NAMALWA (cell line): ENCODE measurements at regions not wholly inside any gene's neighbourhood (a gene's known extent, or its start where the extent isn't known, plus 50 kb on each side); places are given as distances from the start of the nearest gene placed in this dataset.

ENCODE experiments used
- DNase-seq: peaks from one replicate; pipeline ENCODE4 v3.0.0-alpha.2; 2015; ENCODE audit warnings: low spot score

DNA sequence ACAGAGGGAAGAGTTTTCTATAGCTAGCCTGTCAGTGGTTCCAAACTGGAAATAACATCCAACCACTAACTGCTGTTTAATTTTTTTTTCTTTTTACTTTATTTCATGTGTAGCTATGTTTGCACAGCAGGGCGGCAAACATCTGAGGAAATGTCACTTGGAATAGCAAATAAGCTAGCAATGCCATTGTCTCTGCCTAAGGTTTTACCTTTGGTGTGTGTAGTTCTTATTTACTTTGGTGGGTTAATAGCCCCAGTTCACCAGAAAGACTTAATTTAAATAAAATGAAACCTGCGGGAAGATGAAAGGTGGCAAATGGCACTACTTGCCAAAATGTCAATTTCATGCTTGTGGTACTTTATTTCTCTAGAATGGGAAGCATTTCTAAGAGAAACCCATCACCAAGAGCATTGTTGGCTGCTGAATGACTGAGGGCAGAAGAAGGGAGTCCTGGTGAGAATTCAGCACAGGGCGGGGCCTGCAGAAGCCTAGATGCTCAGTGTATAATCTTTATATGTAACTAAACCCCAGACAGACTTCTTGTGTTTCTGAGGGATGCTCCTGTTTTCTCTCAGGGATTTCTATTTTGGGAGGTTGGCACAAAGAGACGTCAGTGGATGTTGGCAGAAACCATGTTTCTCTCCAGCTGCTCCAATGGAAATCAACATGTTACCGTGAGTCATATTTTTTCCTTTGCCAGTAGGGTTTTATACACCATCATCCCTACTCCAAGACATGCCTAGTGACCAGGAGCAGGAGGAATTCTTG lies 300.4 kb upstream of the NT5C1B start:
- DNase-seq: no peak

DNA sequence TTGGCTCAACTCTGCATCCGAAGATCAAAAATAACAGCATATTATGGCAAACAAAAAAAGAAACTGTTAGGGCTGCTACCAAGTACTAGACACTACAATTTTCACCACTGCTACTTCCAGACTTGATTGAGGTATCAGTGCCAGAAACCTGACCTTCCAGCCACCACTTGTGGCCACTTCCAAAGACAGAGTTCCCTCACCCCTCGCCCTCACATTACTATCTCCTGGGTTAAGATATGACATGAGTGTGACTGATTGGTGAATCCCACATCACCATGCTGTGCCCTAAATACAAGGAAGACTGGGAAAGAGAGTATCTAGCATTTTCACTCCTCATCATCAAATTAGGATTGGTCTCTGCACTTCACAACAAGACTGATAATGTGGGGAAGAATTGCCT lies 296.1 kb upstream of the NT5C1B start:
- no peak for DNase-seq

DNA sequence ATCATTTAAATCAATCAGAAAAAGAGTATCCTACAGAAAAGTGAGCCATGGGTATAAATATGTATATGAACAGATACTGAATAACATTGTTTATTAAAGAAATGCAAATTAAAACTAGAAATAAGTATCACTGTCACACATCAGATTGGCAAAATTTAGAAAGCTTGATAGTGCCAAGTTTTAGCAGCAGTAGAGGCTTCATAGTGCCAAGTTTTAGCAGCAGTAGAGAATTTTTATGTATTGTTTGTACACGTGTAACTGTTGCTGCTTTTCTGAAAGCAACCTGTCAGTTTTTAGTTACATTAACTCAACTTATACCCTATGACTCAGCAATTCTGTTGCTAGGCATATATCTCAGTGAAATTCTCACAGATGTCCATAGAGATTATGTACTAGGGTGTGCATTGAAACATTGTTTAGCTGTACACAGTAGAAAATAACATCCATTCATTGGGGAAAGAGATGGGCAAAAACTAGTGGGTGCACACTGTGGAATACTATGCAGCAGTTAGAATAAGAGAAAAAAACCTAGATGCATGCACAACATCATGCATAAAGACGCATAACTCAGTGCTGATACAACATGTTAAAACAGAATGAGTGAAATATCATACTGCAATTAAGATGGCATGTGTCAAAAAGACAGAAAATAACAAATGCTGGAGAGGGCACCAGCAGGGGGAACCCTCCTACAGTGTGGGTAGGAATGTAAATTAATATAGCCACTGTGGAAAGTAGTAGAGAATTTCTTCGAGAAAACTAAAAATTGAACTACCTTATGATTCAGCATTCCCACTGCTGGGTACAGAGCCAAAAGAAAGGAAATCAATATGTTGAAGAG lies 294.5 kb upstream of the NT5C1B start:
- DNase-seq: peak; percentile 24

DNA sequence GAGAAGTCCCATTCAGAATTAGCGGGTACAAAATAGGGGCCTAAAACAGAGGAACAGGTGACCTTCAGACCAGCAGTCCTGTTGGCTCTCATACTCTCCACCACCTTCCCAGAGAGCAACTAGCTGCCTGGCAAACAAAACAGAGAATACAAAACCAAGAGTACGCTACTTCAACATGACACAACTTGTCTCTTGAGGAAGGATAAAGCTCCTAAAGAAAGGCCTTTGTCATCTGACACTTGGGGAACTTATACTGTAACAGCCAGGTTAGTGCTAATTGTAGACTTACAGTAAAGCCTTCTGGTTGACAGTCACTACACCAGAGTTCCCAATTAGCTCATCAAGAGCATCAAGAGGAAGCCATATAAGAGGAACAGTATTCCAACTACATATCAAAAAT lies 282.1 kb upstream of the NT5C1B start:
- no peak for DNase-seq

DNA sequence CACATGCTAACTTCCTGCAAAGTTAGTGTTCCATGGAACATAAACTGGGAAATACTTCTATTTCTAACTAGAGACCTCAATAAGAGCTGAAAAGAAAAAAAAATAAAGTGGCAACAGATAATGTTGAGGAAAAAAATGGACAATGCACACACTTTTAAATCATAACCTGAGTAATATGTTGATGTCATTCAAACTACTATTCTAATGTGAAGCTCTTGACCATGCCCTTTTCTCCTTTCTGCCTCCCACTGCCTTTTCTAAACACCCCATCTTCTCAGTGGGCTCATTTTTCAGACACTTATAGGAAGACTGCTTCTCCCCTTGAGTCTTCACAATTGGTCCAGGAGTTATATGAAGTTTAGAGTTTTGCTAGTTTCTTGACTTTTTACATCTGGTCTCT lies 280.9 kb upstream of the NT5C1B start:
- no peak for DNase-seq

DNA sequence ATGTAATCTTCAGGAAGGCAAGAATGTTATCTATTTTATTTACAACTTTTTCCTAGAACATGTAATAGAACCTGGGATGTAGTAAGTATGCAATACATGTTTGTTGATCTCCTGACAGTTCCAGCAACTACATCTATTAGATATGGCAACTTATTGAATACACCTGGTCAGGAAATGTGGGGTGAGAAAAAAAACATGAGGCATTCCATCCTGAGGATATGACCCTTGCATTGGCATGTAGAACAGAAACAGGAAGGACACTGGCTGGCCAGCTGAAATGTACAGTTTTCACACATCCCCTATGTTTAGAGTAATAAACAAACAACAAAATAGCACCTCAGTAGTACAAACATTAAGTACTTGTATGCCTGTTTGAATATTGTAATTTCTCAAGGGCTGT lies 272.6 kb upstream of the NT5C1B start:
- no peak for DNase-seq

DNA sequence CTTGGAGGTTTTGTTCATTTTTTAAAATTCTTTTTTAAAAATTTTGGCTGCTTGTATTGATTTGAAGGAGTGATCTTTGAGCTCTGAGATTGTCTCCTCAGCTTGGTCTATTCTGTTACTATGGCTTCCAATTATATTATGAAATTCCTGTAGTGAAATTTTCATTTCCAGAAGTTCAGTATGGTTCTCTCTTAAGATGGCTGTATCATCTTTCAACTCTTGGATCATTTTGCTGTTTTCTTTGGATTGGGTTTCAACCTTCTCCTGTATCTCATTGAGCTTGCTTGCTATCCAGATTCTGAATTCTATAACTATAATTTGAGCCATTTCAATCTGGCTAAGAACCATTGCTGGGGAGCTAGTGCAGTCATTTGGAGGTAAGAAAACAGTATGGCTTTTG lies 270.8 kb upstream of the NT5C1B start:
- DNase-seq: no peak

DNA sequence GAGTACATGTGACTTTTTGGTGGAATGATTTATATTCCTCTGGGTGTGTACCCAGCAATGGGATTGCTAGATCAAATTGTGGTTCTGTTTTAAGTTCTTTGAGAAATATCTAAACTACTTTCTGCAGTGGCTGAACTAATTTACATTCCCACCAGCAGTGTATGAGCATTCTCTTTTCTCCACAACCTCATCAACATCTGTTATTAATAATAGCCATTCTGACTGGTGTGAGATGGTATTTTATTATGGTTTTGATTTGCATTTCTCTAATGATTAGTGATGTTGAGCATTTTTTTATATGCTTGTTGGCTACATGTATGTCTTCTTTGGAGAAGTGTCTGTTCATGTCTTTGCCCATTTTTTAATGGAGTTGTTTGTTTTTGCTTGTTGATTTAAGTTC lies 267.4 kb upstream of the NT5C1B start:
- no peak for DNase-seq

DNA sequence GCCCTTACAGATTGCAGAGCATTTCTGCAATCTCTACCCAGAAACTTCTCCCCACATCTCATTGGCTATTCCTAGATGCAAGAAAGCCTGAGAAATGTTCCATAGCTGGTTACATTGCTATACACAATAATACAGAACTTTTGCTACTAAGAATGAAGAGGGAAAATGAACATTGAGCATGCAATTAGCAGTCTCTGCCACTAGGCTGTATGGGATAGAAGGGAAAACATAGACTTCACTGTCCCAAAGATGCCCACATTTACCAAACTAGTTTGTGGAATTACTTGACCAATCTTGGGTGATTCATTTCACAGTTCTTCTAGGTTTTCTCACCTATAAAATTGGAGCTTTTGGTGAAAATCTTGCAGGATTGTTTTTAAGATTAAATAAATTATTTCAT lies 265.7 kb upstream of the NT5C1B start:
- peak; percentile 10 for DNase-seq

DNA sequence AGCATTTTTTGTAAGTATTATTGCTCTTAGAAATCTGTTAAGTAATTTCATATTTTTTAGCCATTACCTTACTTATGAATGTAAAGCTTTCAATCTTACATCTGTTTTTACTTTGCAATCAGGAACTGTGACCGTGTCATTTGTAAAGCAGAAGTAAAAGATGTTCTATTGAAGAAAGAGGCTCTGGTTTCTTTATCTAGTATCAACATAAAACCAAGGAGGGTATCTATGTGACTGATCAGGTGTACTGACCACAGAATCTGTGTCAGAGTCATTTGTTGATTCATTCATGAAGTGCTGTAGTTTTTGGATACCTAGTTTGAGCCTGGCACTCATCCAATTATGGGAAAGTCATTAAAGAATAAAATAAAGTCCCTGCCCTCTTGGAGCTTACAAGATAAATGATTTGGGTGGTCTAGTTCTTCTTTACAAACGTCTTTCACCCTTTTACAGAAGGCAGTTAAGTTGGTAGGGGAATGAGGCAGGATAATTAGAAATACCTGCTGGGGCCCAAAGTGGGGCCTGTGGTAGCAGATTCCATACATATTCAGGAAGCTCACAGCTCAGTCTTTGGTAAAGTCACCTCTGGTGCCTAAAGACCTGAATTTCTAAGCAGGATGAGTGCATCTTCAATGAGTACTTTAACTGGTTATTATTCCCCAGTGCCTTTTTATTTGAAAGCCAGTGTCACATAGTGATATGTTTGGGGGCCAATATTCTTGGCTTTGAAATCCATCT lies 260.6 kb upstream of the NT5C1B start:
- no peak for DNase-seq

DNA sequence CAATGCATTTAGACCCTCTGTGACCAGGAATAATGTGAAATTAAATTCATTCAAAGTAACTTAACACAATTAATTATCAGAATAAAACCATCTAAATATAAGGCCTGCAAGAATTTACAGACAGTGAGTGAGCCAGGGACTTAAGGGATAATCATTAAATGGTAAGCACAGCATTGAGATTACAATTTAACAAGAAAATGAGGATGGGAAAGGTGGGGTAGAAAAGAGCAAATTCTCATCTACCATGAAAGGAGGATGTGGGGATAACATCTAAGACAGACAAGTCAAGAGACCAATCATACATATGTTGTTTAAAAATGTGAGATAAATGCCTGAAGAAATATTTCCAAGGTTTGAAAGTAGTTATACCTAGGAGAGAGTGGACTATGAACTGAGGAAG lies 259.3 kb upstream of the NT5C1B start:
- DNase-seq: no peak

DNA sequence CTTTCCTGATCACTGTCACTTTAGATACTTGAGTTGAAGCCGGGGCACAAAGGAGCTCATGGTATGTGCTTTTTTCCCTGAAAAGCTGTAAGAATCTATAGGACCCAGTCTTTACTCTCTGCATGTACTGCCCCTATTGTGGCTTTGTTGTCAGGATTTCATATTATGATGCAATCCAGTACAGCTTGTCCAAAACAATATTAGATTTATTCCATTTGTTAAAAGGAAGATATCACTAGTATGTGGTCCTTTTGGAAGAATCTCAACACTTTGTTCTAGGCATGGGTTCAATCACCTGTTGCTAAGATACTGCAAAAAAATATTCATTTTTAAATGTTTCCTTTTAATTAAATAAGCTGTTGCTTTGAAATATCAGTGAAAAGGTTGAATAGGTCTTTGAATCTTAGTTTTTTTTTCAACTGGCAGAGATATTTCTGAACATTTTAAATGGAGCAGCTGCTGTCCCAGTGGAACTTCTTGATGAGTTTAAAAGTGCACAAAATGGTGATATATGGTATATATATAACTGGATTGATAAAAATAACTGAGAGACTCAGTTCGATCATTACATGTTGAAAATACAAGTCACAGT lies 256.6 kb upstream of the NT5C1B start:
- no peak for DNase-seq

DNA sequence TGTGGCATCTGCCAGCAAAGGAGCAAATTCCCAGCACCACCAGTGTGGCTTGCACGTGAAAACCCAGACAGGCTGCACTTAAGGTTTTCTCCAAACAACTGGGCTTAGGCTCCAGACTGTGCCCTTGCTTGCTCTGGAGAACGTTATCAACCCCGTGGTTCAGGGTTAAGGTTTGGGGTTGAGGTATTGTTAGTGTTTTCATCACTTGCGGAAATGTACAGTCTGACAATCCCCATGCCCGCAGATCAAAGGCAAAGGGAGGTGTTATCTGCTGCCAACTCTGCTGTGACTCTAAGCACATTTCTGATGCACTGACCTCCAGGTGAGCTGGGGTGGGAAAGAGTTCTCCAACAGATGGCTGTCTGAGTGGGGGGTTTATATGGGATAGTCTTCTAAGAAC lies 253.5 kb upstream of the NT5C1B start:
- no peak for DNase-seq

DNA sequence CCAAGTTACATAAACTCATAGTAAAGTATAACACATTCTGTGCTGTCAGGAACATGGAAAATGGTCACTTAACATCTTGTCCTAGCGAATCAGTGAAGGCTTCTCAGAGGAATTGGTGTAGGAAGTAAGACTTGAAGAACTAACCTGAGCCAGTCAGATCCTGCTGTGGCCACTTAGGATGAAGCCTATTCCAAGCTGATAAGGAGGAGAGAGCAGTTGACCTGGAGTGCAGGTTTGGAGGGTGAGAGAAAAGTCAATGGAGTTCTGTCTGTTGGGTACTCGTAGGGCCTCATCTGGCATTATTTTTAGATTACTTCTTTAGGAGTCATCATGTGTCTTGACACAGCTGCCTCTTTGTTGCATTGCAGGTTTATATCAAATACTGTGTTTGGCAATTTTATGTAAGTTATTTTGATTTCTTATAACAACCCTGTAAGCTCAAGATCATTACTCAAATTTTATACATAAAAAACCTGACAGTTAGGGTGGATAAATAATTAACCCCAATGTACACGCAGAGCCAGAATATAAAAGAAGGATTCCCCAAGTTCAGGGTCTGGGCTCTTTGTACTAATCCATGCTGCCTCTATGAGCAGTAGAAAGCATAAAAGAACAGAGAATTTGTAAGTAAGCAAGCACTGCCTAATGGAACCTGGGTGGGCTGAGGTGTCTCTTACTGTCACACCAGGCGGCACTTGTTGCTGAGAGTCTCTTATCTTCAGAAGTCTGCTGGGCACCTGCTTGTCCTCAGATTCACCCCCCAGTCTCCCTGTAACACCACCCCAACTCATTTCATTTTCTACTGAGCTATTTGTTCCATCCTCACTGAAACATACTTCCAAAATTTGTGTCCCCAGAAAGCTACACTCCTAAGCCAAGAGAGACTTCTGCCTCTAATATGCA lies 252.1 kb upstream of the NT5C1B start:
- DNase-seq: no peak

DNA sequence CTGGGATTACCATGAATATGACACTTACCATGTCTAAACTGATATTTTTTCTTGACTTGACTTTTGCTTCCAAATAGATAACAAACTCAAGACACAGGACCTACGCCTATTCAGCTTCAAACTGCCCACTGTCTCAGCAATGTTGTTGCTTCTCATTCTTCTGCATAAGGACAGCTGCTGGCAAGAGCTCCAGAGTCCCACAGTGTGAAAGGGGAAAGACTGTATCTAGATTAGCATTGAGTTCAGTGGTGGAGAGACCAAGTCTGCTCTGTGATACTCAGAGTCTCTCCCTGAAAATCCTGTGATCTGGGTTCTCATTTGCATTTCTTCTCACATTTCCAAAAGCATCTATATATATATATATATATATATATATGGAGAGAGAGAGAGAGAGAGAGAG lies 247.9 kb upstream of the NT5C1B start:
- no peak for DNase-seq

DNA sequence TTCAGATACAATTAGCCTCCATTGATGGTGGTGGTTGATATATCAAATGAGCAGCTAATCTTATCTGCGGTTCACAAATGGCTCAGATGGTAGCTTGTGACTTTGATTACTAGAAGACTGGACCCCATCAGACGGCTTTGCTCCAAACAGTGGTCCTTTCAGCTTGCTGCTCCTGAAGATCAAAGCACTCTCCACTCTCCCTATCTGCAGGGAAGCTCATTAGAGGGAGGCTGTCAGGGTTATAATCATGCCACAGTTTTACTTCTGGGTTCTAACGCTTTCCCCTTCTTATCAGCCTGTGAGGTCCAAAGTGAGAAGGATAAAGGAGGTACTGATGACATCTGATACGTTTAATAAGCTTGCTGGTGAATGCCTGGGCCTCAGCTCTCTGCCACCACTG lies 247.1 kb upstream of the NT5C1B start:
- DNase-seq: no peak

DNA sequence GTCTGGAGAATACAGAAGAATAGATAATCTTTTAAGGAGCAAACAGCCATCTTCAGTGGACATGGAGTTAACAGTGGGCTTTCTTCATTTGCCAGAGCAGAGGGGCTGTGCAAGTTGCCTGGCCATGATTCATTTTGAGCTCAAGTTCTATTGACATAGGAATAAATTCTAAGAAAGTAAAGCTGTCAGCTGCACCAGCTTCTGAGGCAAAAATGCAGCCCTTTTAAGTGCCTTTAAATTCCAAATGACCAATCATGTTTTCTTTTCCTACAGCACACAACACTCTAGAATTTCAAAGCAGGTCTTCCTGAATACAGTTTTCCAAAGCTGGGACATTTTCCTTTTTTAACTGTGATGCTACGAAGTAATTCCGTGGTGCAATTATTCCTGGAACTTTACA lies 246.4 kb upstream of the NT5C1B start:
- DNase-seq: no peak

DNA sequence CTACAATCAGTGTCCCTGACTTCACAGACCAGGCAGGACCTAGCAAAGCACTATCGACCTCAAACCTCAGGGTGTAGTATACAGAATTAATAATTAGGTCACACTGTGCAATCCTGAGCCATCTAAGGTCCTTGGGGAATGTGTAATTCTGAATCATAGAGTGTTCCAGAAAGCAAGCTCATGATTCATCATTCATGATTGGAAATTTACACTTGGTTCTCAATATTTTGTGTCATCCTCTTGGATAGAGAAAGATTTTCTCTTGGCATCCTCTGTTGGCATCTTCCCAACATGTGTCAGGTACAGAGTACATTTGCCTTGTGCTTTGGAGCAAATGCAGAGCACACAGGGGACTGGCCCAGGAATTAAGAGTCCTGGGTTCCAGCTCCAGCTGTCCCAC lies 245.0 kb upstream of the NT5C1B start:
- DNase-seq: no peak

DNA sequence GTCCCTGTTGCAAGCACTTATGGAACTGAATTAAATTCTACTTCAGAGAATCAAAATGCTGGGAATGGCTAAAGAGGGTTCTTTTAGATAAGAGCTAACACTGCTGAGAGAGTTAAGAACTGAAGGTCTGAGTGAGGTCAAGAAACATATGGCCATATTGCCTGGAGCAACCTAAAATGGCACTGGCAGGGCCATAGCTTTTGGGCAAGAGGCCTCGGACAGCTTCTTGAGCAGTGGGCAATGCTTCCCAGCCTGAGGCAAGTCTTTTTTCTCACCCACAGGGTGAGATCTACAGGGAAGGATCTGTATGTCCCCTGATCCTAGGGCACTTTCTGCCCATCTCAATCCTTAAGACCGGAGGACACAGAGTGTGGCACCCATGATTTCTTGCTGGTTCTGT lies 244.6 kb upstream of the NT5C1B start:
- DNase-seq: no peak

DNA sequence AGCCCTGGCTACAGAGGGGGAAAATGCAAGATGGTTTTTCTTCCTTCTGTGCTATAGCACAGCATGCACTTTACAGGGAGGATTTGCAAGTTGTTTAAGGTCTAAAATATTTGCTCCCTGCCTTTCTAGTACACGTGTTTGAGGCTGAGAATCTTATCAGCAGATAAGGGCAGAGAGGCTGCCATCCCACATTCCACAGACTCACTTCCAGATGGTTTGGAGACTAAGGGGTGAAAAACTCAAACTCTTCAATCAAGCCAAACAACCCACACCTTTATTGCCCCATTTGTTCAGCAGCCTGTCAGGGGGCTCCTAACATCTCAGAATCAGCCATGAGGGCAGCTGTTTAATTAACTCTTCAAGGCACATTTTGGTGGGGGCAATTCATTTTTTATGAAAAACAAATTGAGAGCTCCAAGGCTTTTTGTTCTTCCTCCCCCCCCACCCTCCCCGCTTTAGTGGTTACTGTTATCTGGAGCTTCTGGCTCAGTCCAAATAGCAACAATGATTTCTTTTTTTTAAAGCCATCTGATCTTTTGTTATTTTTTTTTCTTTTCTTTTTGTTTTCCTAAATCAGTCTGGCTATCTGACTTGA lies 242.6 kb upstream of the NT5C1B start:
- DNase-seq: no peak

DNA sequence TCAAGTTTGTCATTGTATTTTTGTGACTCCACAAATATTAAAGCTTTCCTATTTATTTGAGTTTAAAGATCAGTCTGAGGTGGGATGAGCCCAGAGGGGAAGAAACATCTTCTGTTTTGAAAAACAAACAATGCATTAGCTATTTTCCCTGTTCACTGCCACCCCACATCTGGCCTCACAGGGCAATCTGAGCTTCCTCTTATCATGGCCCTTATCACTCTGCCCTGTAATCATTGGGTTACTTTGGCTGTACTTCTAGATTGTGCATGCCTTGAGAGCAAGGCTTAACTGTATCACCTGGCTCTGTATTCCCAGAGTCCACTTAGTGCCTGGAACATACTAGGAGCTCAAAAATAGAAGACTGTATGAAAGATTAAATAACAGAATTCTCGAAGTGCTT lies 241.6 kb upstream of the NT5C1B start:
- no peak for DNase-seq
